ENCODE measurements at regions not wholly inside any gene's neighbourhood (a gene's known extent, or its start where the extent isn't known, plus 50 kb on each side); places are given as distances from the start of the nearest gene placed in this dataset.
"Not testable (repeated sequence)": the region's sequence is repeated elsewhere in the genome, so short reads cannot be mapped to it uniquely, and the experiment has no call there.

GRCh38 chr3:195979877-195980276 lies 71.5 kb upstream of the TNK2 start:
- peaks cover 0 to 54% (median 14%) of the 10 kb centered on the region in 4 donors for H3K36me3 ChIP-seq
- H3K4me1 ChIP-seq; intact Hi-C loops (cut with DNase I); H3K27ac ChIP-seq; ATAC-seq; H3K4me3 ChIP-seq; DNase-seq; H3K9me3 ChIP-seq; H3K27me3 ChIP-seq: not testable (repeated sequence)
- WGBS (ENCODE audit: insufficient coverage, low coverage, low lambda C conversion rate, missing lambda C conversion rate) = no CpG with 5 or more reads among the region's 10 CpGs

- peaks cover 0 to 56% (median 19%) of the 10 kb centered on the region in 4 donors for H3K36me3 ChIP-seq
- intact Hi-C loops (cut with DNase I) = not testable (repeated sequence)
Measured at GRCh38 chr3:195978585-195978984, 70.2 kb upstream of the TNK2 start.

GRCh38 chr3:195976876-195977275 lies 68.5 kb upstream of the TNK2 start:
- H3K27me3 ChIP-seq; DNase-seq; H3K27ac ChIP-seq; intact Hi-C loops (cut with DNase I); H3K4me1 ChIP-seq; H3K9me3 ChIP-seq; H3K4me3 ChIP-seq: not testable (repeated sequence)
- peaks cover 0 to 57% (median 14%) of the 10 kb centered on the region in 4 donors for H3K36me3 ChIP-seq
- ATAC-seq = peak in 1 of 4 donors; percentile 27
- WGBS (ENCODE audit: insufficient coverage, low coverage, low lambda C conversion rate, missing lambda C conversion rate) = no CpG with 5 or more reads among the region's 19 CpGs

More at GRCh38 chr3:195978585-195978984, 70.2 kb upstream of the TNK2 start:
- DNase-seq, H3K27me3 ChIP-seq, H3K4me3 ChIP-seq, ATAC-seq, H3K9me3 ChIP-seq, H3K27ac ChIP-seq, H3K4me1 ChIP-seq: not testable (repeated sequence)
- no CpG with 5 or more reads among the region's 11 CpGs for WGBS (ENCODE audit: insufficient coverage, low coverage, low lambda C conversion rate, missing lambda C conversion rate)

- intact Hi-C loops (cut with DNase I); H3K4me3 ChIP-seq; H3K9me3 ChIP-seq; H3K27me3 ChIP-seq; H3K4me1 ChIP-seq; H3K27ac ChIP-seq; DNase-seq: not testable (repeated sequence)
- ATAC-seq = peak in 2 of 4 donors; percentile 13 to 21
- peaks cover 0 to 70% (median 27%) of the 10 kb centered on the region in 4 donors for H3K36me3 ChIP-seq
- no CpG with 5 or more reads among the region's 13 CpGs for WGBS (ENCODE audit: insufficient coverage, low coverage, low lambda C conversion rate, missing lambda C conversion rate)
Measured at GRCh38 chr3:195974281-195974680, 65.9 kb upstream of the TNK2 start.

GRCh38 chr3:195970873-195971272 lies 62.5 kb upstream of the TNK2 start:
- H3K27ac ChIP-seq; H3K4me3 ChIP-seq; H3K4me1 ChIP-seq; intact Hi-C loops (cut with DNase I); H3K27me3 ChIP-seq; H3K9me3 ChIP-seq; ATAC-seq; DNase-seq: not testable (repeated sequence)
- 70% methylated on average over 5 of the region's 9 CpGs for WGBS (ENCODE audit: insufficient coverage, low coverage, low lambda C conversion rate, missing lambda C conversion rate)
- peaks cover 0 to 66% (median 22%) of the 10 kb centered on the region in 4 donors for H3K36me3 ChIP-seq

- H3K27ac ChIP-seq; H3K4me3 ChIP-seq; intact Hi-C loops (cut with DNase I); H3K9me3 ChIP-seq; DNase-seq; H3K27me3 ChIP-seq; H3K4me1 ChIP-seq: not testable (repeated sequence)
- WGBS (ENCODE audit: insufficient coverage, low coverage, low lambda C conversion rate, missing lambda C conversion rate) = 90% methylated on average over 3 of the region's 22 CpGs
- peaks cover 0 to 62% (median 23%) of the 10 kb centered on the region in 4 donors for H3K36me3 ChIP-seq
- ATAC-seq = peak in 2 of 4 donors; percentile 12
Measured at GRCh38 chr3:195969838-195970776, 61.8 kb upstream of the TNK2 start.

GRCh38 chr3:195969341-195969740 lies 61.0 kb upstream of the TNK2 start:
- not testable (repeated sequence) for DNase-seq
- no CpG with 5 or more reads among the region's 9 CpGs for WGBS (ENCODE audit: insufficient coverage, low coverage, low lambda C conversion rate, missing lambda C conversion rate)

GRCh38 chr3:195968104-195968503 lies 59.8 kb upstream of the TNK2 start:
- DNase-seq; H3K27me3 ChIP-seq; H3K4me3 ChIP-seq; intact Hi-C loops (cut with DNase I); H3K27ac ChIP-seq; H3K4me1 ChIP-seq; H3K9me3 ChIP-seq: not testable (repeated sequence)
- peak in 1 of 4 donors; percentile 3 for ATAC-seq
- H3K36me3 ChIP-seq = peaks cover 0 to 52% (median 18%) of the 10 kb centered on the region in 4 donors
- WGBS (ENCODE audit: insufficient coverage, low coverage, low lambda C conversion rate, missing lambda C conversion rate) = no CpG with 5 or more reads among the region's 10 CpGs

More at GRCh38 chr3:195969341-195969740, 61.0 kb upstream of the TNK2 start:
- H3K4me3 ChIP-seq; H3K9me3 ChIP-seq; H3K27ac ChIP-seq; H3K27me3 ChIP-seq; intact Hi-C loops (cut with DNase I); H3K4me1 ChIP-seq; ATAC-seq: not testable (repeated sequence)
- peaks cover 0 to 60% (median 22%) of the 10 kb centered on the region in 4 donors for H3K36me3 ChIP-seq

- H3K4me1 ChIP-seq; H3K27me3 ChIP-seq; DNase-seq; H3K9me3 ChIP-seq; intact Hi-C loops (cut with DNase I); H3K27ac ChIP-seq; H3K4me3 ChIP-seq: not testable (repeated sequence)
- WGBS (ENCODE audit: insufficient coverage, low coverage, low lambda C conversion rate, missing lambda C conversion rate) = no CpG with 5 or more reads among the region's 16 CpGs
- H3K36me3 ChIP-seq = peaks cover 0 to 51% (median 18%) of the 10 kb centered on the region in 4 donors
- peak in 2 of 4 donors; percentile 17 to 19 for ATAC-seq
Measured at GRCh38 chr3:195967387-195967720, 59.0 kb upstream of the TNK2 start.

- DNase-seq = not testable (repeated sequence)
- ATAC-seq = peak; percentile 46 to 68 (median 57)
- peak overlapping the region in 1 of 3 donors; percentile 77 for H3K27ac ChIP-seq
Measured at GRCh38 chr3:195966563-195967386, 58.4 kb upstream of the TNK2 start.

GRCh38 chr3:195965217-195965616 lies 56.9 kb upstream of the TNK2 start:
- H3K4me3 ChIP-seq; H3K9me3 ChIP-seq; H3K4me1 ChIP-seq; intact Hi-C loops (cut with DNase I); DNase-seq; ATAC-seq; H3K27me3 ChIP-seq: not testable (repeated sequence)
- Histone ChIP-seq H3K36me3 (peaks cover 0 to 30% (median 8%) of the 10 kb centered on the region in 4 donors), H3K27ac (peak overlapping the region in 1 of 3 donors; percentile 77)
- 80% methylated on average over 1 of the region's 12 CpGs for WGBS (ENCODE audit: insufficient coverage, low coverage, low lambda C conversion rate, missing lambda C conversion rate)

More at GRCh38 chr3:195966563-195967386, 58.4 kb upstream of the TNK2 start:
- peaks cover 0 to 46% (median 18%) of the 10 kb centered on the region in 4 donors for H3K36me3 ChIP-seq
- H3K9me3 ChIP-seq; H3K4me1 ChIP-seq; intact Hi-C loops (cut with DNase I); H3K27me3 ChIP-seq; H3K4me3 ChIP-seq: not testable (repeated sequence)
- 61% methylated on average over 3 of the region's 15 CpGs for WGBS (ENCODE audit: insufficient coverage, low coverage, low lambda C conversion rate, missing lambda C conversion rate)
